Loucy (cell line): ENCODE measurements at regions not wholly inside any gene's neighbourhood (a gene's known extent, or its start where the extent isn't known, plus 50 kb on each side); places are given as distances from the start of the nearest gene placed in this dataset.
"Not testable (repeated sequence)": the region's sequence is repeated elsewhere in the genome, so short reads cannot be mapped to it uniquely, and the experiment has no call there.

ENCODE experiments used
- H2AFZ ChIP-seq: fragments of 200-600 bp; sonication (generic); 2 replicates; pipeline ENCODE4 v1.6.0; 2016; ENCODE audit warnings: antibody characterized with exemption, mild to moderate bottlenecking, low read length, moderate library complexity
- H3F3A ChIP-seq: fragments of 200-600 bp; 2 replicates; pipeline ENCODE4 v1.6.0; 2016; ENCODE audit warnings: antibody characterized with exemption, low read depth, mild to moderate bottlenecking
- H3K27me3 ChIP-seq: fragments of 200-600 bp; sonication (generic); 2 replicates; pipeline ENCODE4 v1.6.1; 2014; ENCODE audit warnings: low read length, mild to moderate bottlenecking; ENCODE audit not compliant: insufficient read depth, poor library complexity, severe bottlenecking
- H3K36me3 ChIP-seq: fragments of 200-600 bp; sonication (generic); 2 replicates; pipeline ENCODE4 v1.6.1; 2016; ENCODE audit warnings: low read length; ENCODE audit not compliant: insufficient read depth
- H3K4me1 ChIP-seq: fragments of 200-600 bp; sonication (generic); 2 replicates; pipeline ENCODE4 v1.5.1; 2014; ENCODE audit warnings: low read length, mild to moderate bottlenecking; ENCODE audit not compliant: insufficient read depth, poor library complexity, severe bottlenecking
- H3K4me2 ChIP-seq: fragments of 200-600 bp; sonication (generic); 2 replicates; pipeline ENCODE4 v1.6.0; 2014; ENCODE audit warnings: antibody characterized with exemption, low read length, low read depth, mild to moderate bottlenecking; ENCODE audit not compliant: poor library complexity, severe bottlenecking
- H3K4me3 ChIP-seq: fragments of 200-600 bp; sonication (generic); 2 replicates; pipeline ENCODE4 v1.5.1; 2014; ENCODE audit warnings: low read length, mild to moderate bottlenecking, mixed read lengths; ENCODE audit not compliant: poor library complexity, severe bottlenecking
- H3K79me2 ChIP-seq: fragments of 200-600 bp; sonication (generic); 2 replicates; pipeline ENCODE4 v1.6.1; 2014; ENCODE audit warnings: low read length; ENCODE audit not compliant: insufficient read depth
- H3K9ac ChIP-seq: fragments of 200-600 bp; sonication (generic); 2 replicates; pipeline ENCODE4 v1.6.0; 2014; ENCODE audit warnings: mild to moderate bottlenecking, low read depth, low read length, moderate library complexity; ENCODE audit not compliant: poor library complexity, severe bottlenecking
- H3K9me2 ChIP-seq: fragments of 200-600 bp; sonication (generic); replicated peaks from 2 replicates; pipeline ENCODE4 v1.6.1; 2016; ENCODE audit warnings: low read depth, low read length, mixed read lengths
- H3K9me3 ChIP-seq: fragments of 200-600 bp; sonication (generic); 2 replicates; pipeline ENCODE4 v1.6.1; 2014; ENCODE audit warnings: mild to moderate bottlenecking, antibody characterized with exemption, low read length, low read depth; ENCODE audit not compliant: insufficient read depth
- H4K20me1 ChIP-seq: fragments of 200-600 bp; sonication (generic); 2 replicates; pipeline ENCODE4 v1.6.0; 2014; ENCODE audit warnings: antibody characterized with exemption, low read length, mild to moderate bottlenecking; ENCODE audit not compliant: insufficient read depth, poor library complexity, severe bottlenecking
- CTCF ChIP-seq: fragments of 200-600 bp; sonication (generic); conservative IDR thresholded peaks from 2 replicates; pipeline ENCODE4 v1.5.1; 2014; ENCODE audit warnings: mild to moderate bottlenecking, antibody characterized with exemption, low read length
- EZH2phosphoT487 ChIP-seq: fragments of 200-600 bp; IDR thresholded peaks from 2 replicates; pipeline ENCODE4 v1.6.1; 2018; ENCODE audit warnings: antibody characterized with exemption, mild to moderate bottlenecking, moderate library complexity, borderline replicate concordance

- Histone ChIP-seq H3K9me3 (no peaks in the 10 kb centered on the region), H3F3A (no peaks in the 10 kb centered on the region), H3K4me3 (no peak overlapping the region), H3K9me2 (no peaks in the 10 kb centered on the region), H3K79me2 (no peaks in the 10 kb centered on the region), H3K36me3 (no peaks in the 10 kb centered on the region), H3K4me2 (no peak overlapping the region), H3K27me3 (no peaks in the 10 kb centered on the region), H3K4me1 (no peaks in the 10 kb centered on the region), H4K20me1 (no peaks in the 10 kb centered on the region), H2AFZ (no peak overlapping the region), H3K9ac (no peak overlapping the region)
- TF ChIP-seq CTCF = peak; percentile 51
- no peak for TF ChIP-seq EZH2phosphoT487
Measured at GRCh38 chr11:7143908-7144307, 55.1 kb downstream of the RBMXL2 start.

GRCh38 chr11:7150104-7150503 lies 61.3 kb downstream of the RBMXL2 start:
- not testable (repeated sequence) for H3K9me2 ChIP-seq, H3F3A ChIP-seq, H2AFZ ChIP-seq, H3K9me3 ChIP-seq, H3K4me3 ChIP-seq, H3K9ac ChIP-seq, H3K4me2 ChIP-seq, H4K20me1 ChIP-seq, H3K79me2 ChIP-seq, H3K4me1 ChIP-seq, H3K27me3 ChIP-seq, H3K36me3 ChIP-seq

- Histone ChIP-seq H3K4me1 (no peaks in the 10 kb centered on the region), H3K4me2 (no peak overlapping the region), H2AFZ (no peak overlapping the region), H3K9ac (no peak overlapping the region), H3K27me3 (no peaks in the 10 kb centered on the region), H3K4me3 (no peak overlapping the region), H3K9me2 (no peaks in the 10 kb centered on the region), H4K20me1 (no peaks in the 10 kb centered on the region), H3K9me3 (no peaks in the 10 kb centered on the region), H3F3A (no peaks in the 10 kb centered on the region), H3K79me2 (no peaks in the 10 kb centered on the region), H3K36me3 (no peaks in the 10 kb centered on the region)
- TF ChIP-seq EZH2phosphoT487 (no peak), CTCF (no peak)
Measured at GRCh38 chr11:7154881-7155361, 66.1 kb downstream of the RBMXL2 start.

- TF ChIP-seq CTCF (no peak), EZH2phosphoT487 (no peak)
- H3K4me2 ChIP-seq = no peak overlapping the region
- no peaks in the 10 kb centered on the region for H3K4me1 ChIP-seq
- no peak overlapping the region for H3K4me3 ChIP-seq
- no peak overlapping the region for H3K9ac ChIP-seq
- no peak overlapping the region for H2AFZ ChIP-seq
- no peaks in the 10 kb centered on the region for H3K27me3 ChIP-seq
- H3K79me2 ChIP-seq = no peaks in the 10 kb centered on the region
- H3K36me3 ChIP-seq = no peaks in the 10 kb centered on the region
- H3K9me2 ChIP-seq = no peaks in the 10 kb centered on the region
- no peaks in the 10 kb centered on the region for H4K20me1 ChIP-seq
- no peaks in the 10 kb centered on the region for H3F3A ChIP-seq
- no peaks in the 10 kb centered on the region for H3K9me3 ChIP-seq
Measured at GRCh38 chr11:7160814-7161489, 72.2 kb downstream of the RBMXL2 start.
